ENCODE measurements at regions not wholly inside any gene's neighbourhood (a gene's known extent, or its start where the extent isn't known, plus 50 kb on each side); places are given as distances from the start of the nearest gene placed in this dataset.
A peak's percentile ranks its signal among the peaks of the same experiment; 100 is the strongest.
"Not testable (repeated sequence)": the region's sequence is repeated elsewhere in the genome, so short reads cannot be mapped to it uniquely, and the experiment has no call there.

DNA sequence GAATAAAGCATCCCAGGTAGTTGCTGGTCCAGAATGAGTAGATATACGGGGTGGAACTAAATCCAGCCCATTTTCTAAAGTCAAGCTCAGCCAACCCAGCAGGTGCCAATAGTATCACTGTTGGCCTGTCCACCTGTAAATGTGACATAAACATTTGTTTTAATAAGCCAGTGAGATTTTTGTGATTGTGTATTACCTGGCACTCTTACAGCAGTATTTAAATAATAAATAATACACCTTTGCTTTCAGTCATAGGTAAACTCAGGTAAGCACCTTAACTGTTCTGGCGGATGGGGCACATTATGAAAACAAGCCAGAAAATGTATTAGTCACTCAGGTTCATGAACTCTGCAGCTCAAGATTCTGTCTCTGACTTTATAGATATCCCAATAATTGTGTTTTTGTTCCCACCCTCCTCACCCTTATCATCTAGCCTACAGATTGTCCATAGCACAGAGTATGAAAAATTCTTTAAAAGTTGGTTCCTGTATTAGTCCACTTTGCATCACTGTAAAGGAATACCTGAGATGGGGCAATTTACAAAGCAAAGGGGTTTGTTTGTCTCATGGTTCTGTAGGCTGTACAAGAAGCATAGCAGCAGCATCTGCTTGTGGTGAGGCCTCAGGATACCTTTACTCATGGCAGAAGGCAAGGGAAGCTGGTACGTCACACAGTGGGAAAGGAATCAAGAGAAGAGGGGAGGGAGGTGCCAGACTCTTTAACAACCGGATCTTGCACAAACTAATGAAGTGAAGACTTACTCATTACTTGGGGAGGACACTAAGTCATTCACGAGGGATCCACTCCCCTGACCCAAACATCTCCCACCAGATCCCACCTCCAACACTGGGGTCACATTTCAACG, 73.0 kb upstream of the CYRIA start:
- H3K4me3 Mint-ChIP-seq = no peak overlapping the region
- no peaks in the 10 kb centered on the region for H3K27me3 Mint-ChIP-seq (ENCODE audit: low read depth)
- H3K36me3 Mint-ChIP-seq (ENCODE audit: low read depth) = no peaks in the 10 kb centered on the region
- H3K4me1 Mint-ChIP-seq (ENCODE audit: low read depth) = no peaks in the 10 kb centered on the region
- H3K9me3 Mint-ChIP-seq = no peaks in the 10 kb centered on the region
- no peak overlapping the region for H3K27ac Mint-ChIP-seq

DNA sequence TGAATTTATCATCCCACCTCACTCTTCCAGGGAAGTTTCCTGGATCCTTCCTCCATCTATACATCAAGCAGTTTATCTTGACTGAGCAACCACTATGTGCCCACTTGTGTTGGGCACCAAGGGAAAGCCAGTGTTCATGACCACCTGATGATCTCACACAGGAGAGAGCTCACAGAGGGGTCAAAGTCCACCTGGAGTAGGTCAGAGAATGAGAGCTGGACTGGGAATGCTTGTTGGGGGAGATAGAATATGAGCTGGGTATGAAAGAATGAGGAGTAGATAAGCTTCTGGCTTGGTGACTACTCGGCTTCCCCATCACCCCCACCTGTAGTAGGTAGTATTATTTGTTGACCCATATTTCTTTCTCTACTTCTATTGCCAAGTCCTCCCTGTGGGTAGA, 72.2 kb upstream of the CYRIA start:
- Mint-ChIP-seq H3K27ac (no peak overlapping the region), H3K27me3 (ENCODE audit: low read depth) (no peaks in the 10 kb centered on the region), H3K9me3 (no peaks in the 10 kb centered on the region), H3K4me3 (no peak overlapping the region), H3K4me1 (ENCODE audit: low read depth) (no peaks in the 10 kb centered on the region), H3K36me3 (ENCODE audit: low read depth) (no peaks in the 10 kb centered on the region)

DNA sequence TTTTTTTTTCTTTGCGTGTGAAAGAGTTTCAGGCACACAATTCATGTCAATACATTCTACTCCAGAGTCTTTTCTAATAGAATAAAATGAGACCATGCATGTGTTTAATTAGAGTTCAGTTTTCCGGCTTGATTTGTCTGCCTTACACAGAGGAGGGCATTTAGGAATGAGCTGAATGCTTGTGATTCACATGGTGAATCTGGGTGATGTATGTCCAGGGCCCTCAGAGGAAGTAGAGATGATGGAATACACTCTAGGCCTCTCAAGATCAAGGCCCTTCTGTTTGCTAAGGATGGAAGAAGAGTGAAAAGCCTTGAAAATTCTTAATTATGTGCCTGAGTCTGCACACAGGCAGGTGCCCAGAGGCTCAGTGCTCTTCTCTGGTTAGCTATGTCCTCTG, 71.0 kb upstream of the CYRIA start:
- H3K4me3 Mint-ChIP-seq = no peak overlapping the region
- no peak overlapping the region for H3K27ac Mint-ChIP-seq
- no peaks in the 10 kb centered on the region for H3K9me3 Mint-ChIP-seq
- H3K4me1 Mint-ChIP-seq (ENCODE audit: low read depth) = no peaks in the 10 kb centered on the region
- no peaks in the 10 kb centered on the region for H3K36me3 Mint-ChIP-seq (ENCODE audit: low read depth)
- H3K27me3 Mint-ChIP-seq (ENCODE audit: low read depth) = no peaks in the 10 kb centered on the region

DNA sequence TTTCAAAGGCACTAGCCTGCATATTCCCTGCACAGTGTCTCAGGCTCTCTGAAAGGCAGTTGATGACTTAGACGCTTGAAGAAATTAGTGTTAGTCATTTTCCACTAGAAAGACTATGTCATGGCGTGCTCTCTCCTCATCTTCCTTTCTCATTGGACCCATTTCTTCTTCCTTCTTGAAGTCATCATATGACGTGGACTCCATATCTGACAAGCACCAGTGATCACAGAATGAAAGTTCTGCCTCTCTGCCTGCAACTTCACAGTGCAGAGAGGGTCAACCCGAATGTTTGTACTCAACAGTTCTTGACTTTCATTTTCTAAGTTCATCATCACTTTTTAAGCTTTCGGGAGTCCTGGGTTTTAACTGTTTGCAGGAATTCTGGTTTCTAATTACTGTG, 63.7 kb upstream of the CYRIA start:
- peak overlapping the region; percentile 1 for H3K27ac Mint-ChIP-seq
- no peaks in the 10 kb centered on the region for H3K36me3 Mint-ChIP-seq (ENCODE audit: low read depth)
- no peak overlapping the region for H3K4me3 Mint-ChIP-seq
- H3K27me3 Mint-ChIP-seq (ENCODE audit: low read depth) = peaks cover 6% of the 10 kb centered on the region
- H3K4me1 Mint-ChIP-seq (ENCODE audit: low read depth) = peaks cover 3% of the 10 kb centered on the region
- no peaks in the 10 kb centered on the region for H3K9me3 Mint-ChIP-seq

GRCh38 chr2:16728351-16729136, 62.9 kb upstream of the CYRIA start:
- Mint-ChIP-seq H3K27ac (peak overlapping the region; percentile 1), H3K9me3 (no peaks in the 10 kb centered on the region), H3K4me1 (ENCODE audit: low read depth) (peaks cover 3% of the 10 kb centered on the region), H3K36me3 (ENCODE audit: low read depth) (no peaks in the 10 kb centered on the region), H3K27me3 (ENCODE audit: low read depth) (peaks cover 6% of the 10 kb centered on the region), H3K4me3 (no peak overlapping the region)

DNA sequence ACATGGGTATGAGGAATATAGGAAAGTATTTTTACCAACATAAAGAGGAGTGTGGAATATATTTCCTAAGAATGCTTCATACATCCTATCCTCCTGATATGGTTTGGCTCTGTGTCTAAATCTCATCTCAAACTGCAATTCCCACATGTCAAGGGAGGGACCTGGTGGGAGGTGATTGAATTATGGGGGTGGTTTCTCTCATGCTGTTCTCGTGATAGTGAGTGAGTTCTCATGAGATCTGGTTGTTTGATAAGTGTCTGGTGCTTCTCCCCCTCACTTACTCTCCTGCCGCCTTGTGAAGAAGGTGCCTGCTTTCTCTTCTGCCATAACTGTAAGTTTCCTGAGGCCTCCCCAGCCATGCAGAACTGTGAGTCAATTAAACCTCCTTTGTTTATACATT, 62.2 kb upstream of the CYRIA start:
- H3K4me3 Mint-ChIP-seq; H3K27me3 Mint-ChIP-seq (ENCODE audit: low read depth); H3K4me1 Mint-ChIP-seq (ENCODE audit: low read depth); H3K9me3 Mint-ChIP-seq; H3K27ac Mint-ChIP-seq; H3K36me3 Mint-ChIP-seq (ENCODE audit: low read depth): not testable (repeated sequence)

GRCh38 chr2:16727256-16727655, 61.6 kb upstream of the CYRIA start:
- Mint-ChIP-seq H3K4me1 (ENCODE audit: low read depth) (peaks cover 3% of the 10 kb centered on the region), H3K27ac (no peak overlapping the region), H3K4me3 (no peak overlapping the region), H3K9me3 (no peaks in the 10 kb centered on the region), H3K36me3 (ENCODE audit: low read depth) (no peaks in the 10 kb centered on the region), H3K27me3 (ENCODE audit: low read depth) (peaks cover 6% of the 10 kb centered on the region)

DNA sequence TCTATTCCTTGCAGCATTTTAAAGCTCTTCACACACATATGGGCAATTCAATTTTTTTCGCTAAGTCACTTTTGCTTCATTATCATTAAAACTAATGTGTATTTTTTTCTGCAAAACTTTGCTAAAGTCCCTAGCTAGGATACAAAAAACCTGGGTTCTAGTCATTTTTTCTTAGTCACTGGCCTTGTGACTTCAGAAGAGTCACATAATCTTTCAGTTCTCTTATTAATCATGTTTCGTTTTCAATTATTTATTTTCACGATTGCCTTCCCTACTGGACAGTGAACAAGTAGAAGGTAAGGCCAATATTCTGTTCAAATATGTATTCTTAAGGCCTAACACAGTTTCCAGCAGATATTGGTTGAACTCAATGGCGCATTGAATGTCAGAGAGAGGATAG, 60.9 kb upstream of the CYRIA start:
- Mint-ChIP-seq H3K27me3 (ENCODE audit: low read depth) (peaks cover 6% of the 10 kb centered on the region), H3K9me3 (no peaks in the 10 kb centered on the region), H3K4me3 (no peak overlapping the region), H3K27ac (no peak overlapping the region), H3K36me3 (ENCODE audit: low read depth) (no peaks in the 10 kb centered on the region), H3K4me1 (ENCODE audit: low read depth) (peaks cover 3% of the 10 kb centered on the region)

- Mint-ChIP-seq H3K4me3 (no peak overlapping the region), H3K36me3 (ENCODE audit: low read depth) (no peaks in the 10 kb centered on the region), H3K27me3 (ENCODE audit: low read depth) (peaks cover 6% of the 10 kb centered on the region)
Observed at GRCh38 chr2:16726147-16726546, 60.5 kb upstream of the CYRIA start.

DNA sequence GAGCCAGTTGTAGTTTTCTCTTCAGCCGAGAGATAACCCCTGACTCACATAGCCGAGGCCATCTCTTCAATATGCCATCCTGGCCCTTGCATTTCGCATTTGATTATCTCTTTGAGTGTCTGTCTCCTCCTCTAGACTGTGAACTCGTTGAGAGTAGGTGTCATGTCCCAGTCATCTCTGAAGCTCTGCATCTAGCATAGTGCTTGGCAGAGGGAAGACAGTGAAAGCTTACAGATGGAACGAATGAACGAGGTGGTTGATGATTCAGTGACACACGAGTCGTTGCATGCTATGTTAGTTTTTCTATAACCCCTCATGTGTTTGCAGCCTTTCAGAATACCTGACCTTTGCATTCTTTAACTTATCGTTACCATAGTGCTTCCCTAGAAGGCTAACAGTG, 59.9 kb upstream of the CYRIA start:
- Mint-ChIP-seq H3K4me3 (no peak overlapping the region), H3K27ac (no peak overlapping the region), H3K4me1 (ENCODE audit: low read depth) (peaks cover 3% of the 10 kb centered on the region)

More at GRCh38 chr2:16726147-16726546, 60.5 kb upstream of the CYRIA start:
- no peaks in the 10 kb centered on the region for H3K9me3 Mint-ChIP-seq
- H3K27ac Mint-ChIP-seq = no peak overlapping the region
- H3K4me1 Mint-ChIP-seq (ENCODE audit: low read depth) = peaks cover 3% of the 10 kb centered on the region

GRCh38 chr2:16722677-16723076, 57.0 kb upstream of the CYRIA start:
- Mint-ChIP-seq H3K9me3 (no peaks in the 10 kb centered on the region), H3K36me3 (ENCODE audit: low read depth) (no peaks in the 10 kb centered on the region), H3K4me1 (ENCODE audit: low read depth) (no peaks in the 10 kb centered on the region), H3K4me3 (no peak overlapping the region), H3K27me3 (ENCODE audit: low read depth) (peaks cover 6% of the 10 kb centered on the region), H3K27ac (no peak overlapping the region)

More for the DNA sequence above, 59.9 kb upstream of the CYRIA start:
- H3K36me3 Mint-ChIP-seq (ENCODE audit: low read depth) = no peaks in the 10 kb centered on the region
- no peaks in the 10 kb centered on the region for H3K9me3 Mint-ChIP-seq
- peaks cover 6% of the 10 kb centered on the region for H3K27me3 Mint-ChIP-seq (ENCODE audit: low read depth)

GRCh38 chr2:16722126-16722525, 56.5 kb upstream of the CYRIA start:
- Mint-ChIP-seq H3K4me1 (ENCODE audit: low read depth) (no peaks in the 10 kb centered on the region), H3K9me3 (no peaks in the 10 kb centered on the region), H3K27me3 (ENCODE audit: low read depth) (peaks cover 6% of the 10 kb centered on the region), H3K27ac (no peak overlapping the region), H3K36me3 (ENCODE audit: low read depth) (no peaks in the 10 kb centered on the region), H3K4me3 (no peak overlapping the region)

DNA sequence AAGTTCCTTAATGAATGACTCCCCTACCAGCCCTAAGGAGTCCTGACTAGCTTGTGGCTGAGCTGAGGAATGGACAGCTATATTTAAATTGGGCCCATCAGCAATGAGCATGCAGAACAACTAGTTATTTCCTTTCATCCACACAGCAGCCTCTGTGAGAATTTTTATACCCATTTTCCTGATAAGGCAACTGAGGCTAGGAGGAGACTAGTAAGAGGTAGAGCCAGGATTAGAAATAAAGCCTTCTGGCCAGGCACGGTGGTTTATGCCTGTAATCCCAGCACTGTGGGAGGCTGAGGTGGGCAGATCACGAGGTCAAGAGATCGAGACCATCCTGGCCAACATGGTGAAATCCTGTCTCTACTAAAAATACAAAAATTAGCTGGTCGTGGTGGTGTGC, 55.9 kb upstream of the CYRIA start:
- H3K27me3 Mint-ChIP-seq (ENCODE audit: low read depth); H3K4me3 Mint-ChIP-seq; H3K36me3 Mint-ChIP-seq (ENCODE audit: low read depth); H3K4me1 Mint-ChIP-seq (ENCODE audit: low read depth); H3K27ac Mint-ChIP-seq; H3K9me3 Mint-ChIP-seq: not testable (repeated sequence)

DNA sequence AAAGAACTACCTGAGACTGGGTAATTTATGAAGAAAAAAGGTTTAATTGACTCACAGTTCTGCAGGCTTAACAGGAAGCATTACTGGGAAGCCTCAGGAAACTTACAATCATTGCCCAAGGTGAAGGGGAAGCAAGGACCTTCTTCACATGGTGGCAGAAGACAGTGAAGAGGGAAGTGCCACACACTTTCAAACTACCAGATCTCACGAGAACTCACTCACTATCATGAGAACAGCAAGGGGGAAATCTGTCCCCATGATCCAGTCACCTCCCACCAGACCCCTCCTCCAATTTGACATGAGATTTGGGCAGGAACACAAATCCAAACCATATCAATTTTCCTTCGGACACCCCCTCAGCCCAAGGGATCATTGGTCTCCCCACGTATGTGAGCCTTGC, 55.1 kb upstream of the CYRIA start:
- H3K4me1 Mint-ChIP-seq (ENCODE audit: low read depth); H3K9me3 Mint-ChIP-seq; H3K36me3 Mint-ChIP-seq (ENCODE audit: low read depth); H3K27me3 Mint-ChIP-seq (ENCODE audit: low read depth); H3K4me3 Mint-ChIP-seq; H3K27ac Mint-ChIP-seq: not testable (repeated sequence)

DNA sequence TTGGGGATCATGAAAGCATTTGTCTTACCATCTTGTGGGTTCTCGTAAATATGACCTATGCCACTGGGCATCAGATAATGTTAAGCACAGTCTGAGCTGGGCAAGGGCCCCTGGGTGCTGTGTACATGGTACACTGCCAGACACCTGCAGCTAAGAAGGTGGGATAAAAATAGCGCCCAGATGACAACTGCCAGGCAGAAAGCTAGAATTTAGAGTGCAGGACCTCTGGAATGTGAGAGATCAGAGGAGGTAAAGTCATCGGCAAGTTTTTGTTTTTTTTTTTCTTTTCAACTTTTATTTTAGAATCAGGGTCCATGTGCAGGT, 53.8 kb upstream of the CYRIA start:
- H3K4me3 Mint-ChIP-seq = no peak overlapping the region
- no peaks in the 10 kb centered on the region for H3K4me1 Mint-ChIP-seq (ENCODE audit: low read depth)
- H3K27me3 Mint-ChIP-seq (ENCODE audit: low read depth) = peaks cover 1% of the 10 kb centered on the region
- H3K27ac Mint-ChIP-seq = no peak overlapping the region
- no peaks in the 10 kb centered on the region for H3K36me3 Mint-ChIP-seq (ENCODE audit: low read depth)
- no peaks in the 10 kb centered on the region for H3K9me3 Mint-ChIP-seq
